CD4-positive, CD25-positive, alpha-beta regulatory T cell (primary cell): ENCODE measurements at regions not wholly inside any gene's neighbourhood (a gene's known extent, or its start where the extent isn't known, plus 50 kb on each side); places are given as distances from the start of the nearest gene placed in this dataset.

ENCODE experiments used
- ATAC-seq, 2 donors: fragments of 150-1000 bp; cut with Tn5 transposase; one replicate each; pipeline ENCODE4 v1.10.0; 2021; ENCODE audit warnings: low read depth in 2 of 2, moderate number of reproducible peaks in 2 of 2, moderate library complexity in 1 of 2
- DNase-seq, 3 donors: peaks; one replicate each; pipeline versions ENCODE4 v3.0.0 to v3.0.0-alpha.2; 2012 to 2022; ENCODE audit warnings: mixed read lengths in 1 of 3
- H3K27ac ChIP-seq: one replicate; pipeline ENCODE4 v1.7.0; 2013; ENCODE audit warnings: mild to moderate bottlenecking, low read length; ENCODE audit not compliant: insufficient read depth, poor library complexity, severe bottlenecking
- H3K27me3 ChIP-seq: one replicate; pipeline ENCODE4 v1.7.0; 2013; ENCODE audit warnings: low read length; ENCODE audit not compliant: control insufficient read depth, insufficient read depth
- H3K36me3 ChIP-seq: one replicate; pipeline ENCODE4 v1.7.0; 2013; ENCODE audit warnings: mild to moderate bottlenecking, low read length, moderate library complexity; ENCODE audit not compliant: control insufficient read depth, insufficient read depth
- H3K4me1 ChIP-seq: 2 replicates; pipeline ENCODE4 v1.7.0; 2013; ENCODE audit warnings: mild to moderate bottlenecking, low read length; ENCODE audit not compliant: insufficient read depth, control insufficient read depth, poor library complexity, severe bottlenecking
- H3K4me3 ChIP-seq: one replicate; pipeline ENCODE4 v1.7.0; 2013; ENCODE audit warnings: low read depth, mild to moderate bottlenecking, low read length, moderate library complexity
- H3K9me3 ChIP-seq, 2 experiments: 1 replicate in 1 of 2; 2 replicates in 1 of 2; pipeline ENCODE4 v1.7.0; 2013; ENCODE audit warnings: low read length in 2 of 2, mild to moderate bottlenecking in 1 of 2, moderate library complexity in 1 of 2; ENCODE audit not compliant: control insufficient read depth in 2 of 2
- H3K27ac Mint-ChIP-seq, 3 donors: one replicate each; pipeline ENCODE4 v1.8.0; 2020 to 2022; ENCODE audit warnings: mild to moderate bottlenecking in 3 of 3, mixed read lengths in 3 of 3, moderate library complexity in 2 of 3
- H3K27me3 Mint-ChIP-seq: one replicate; pipeline ENCODE4 v1.8.0; 2022; ENCODE audit warnings: mild to moderate bottlenecking, mixed read lengths
- H3K36me3 Mint-ChIP-seq: one replicate; pipeline ENCODE4 v1.8.0; 2020; ENCODE audit warnings: mixed read lengths
- H3K4me1 Mint-ChIP-seq, 4 donors: one replicate each; pipeline ENCODE4 v1.8.0; 2020 to 2022; ENCODE audit warnings: mixed read lengths in 4 of 4, mild to moderate bottlenecking in 1 of 4
- H3K4me3 Mint-ChIP-seq, 4 donors: one replicate each; pipeline ENCODE4 v1.8.0; 2020 to 2022; ENCODE audit warnings: mild to moderate bottlenecking in 4 of 4, mixed read lengths in 4 of 4, moderate library complexity in 3 of 4
- H3K9me3 Mint-ChIP-seq, 7 donors: one replicate each; pipeline ENCODE4 v1.8.0; 2020 to 2022; ENCODE audit warnings: mixed read lengths in 7 of 7, mild to moderate bottlenecking in 3 of 7, moderate library complexity in 2 of 7

DNA sequence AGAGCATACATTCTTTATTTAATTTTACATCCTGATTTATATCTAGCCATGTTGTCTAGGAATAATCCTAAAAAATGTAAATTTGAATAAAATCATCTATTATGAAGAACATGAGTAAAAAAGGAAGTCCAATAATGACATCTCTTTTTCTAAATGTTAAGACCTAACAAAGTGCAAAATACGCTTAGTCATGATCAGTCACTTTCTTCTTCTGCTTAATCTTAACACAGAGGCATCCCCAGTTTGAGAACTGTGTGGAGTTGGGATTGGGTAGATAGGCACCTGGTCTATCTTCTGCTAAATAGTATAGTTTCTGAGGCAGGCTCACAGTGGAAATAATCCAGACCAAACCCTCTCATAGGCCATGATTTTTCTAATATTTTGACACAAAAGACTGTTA lies 311.7 kb upstream of the LRRC7 start:
- Mint-ChIP-seq H3K36me3 (no peaks in the 10 kb centered on the region), H3K4me3 (no peak overlapping the region), H3K9me3 (peaks cover 2 to 14% (median 5%) of the 10 kb centered on the region in 7 donors), H3K4me1 (no peaks in the 10 kb centered on the region), H3K27ac (no peak overlapping the region), H3K27me3 (no peaks in the 10 kb centered on the region)
- ATAC-seq (no peak), DNase-seq (no peak)
- Histone ChIP-seq H3K9me3 (no peaks in the 10 kb centered on the region), H3K4me1 (no peaks in the 10 kb centered on the region), H3K27ac (no peak overlapping the region), H3K27me3 (no peaks in the 10 kb centered on the region), H3K36me3 (no peaks in the 10 kb centered on the region), H3K4me3 (no peak overlapping the region)

DNA sequence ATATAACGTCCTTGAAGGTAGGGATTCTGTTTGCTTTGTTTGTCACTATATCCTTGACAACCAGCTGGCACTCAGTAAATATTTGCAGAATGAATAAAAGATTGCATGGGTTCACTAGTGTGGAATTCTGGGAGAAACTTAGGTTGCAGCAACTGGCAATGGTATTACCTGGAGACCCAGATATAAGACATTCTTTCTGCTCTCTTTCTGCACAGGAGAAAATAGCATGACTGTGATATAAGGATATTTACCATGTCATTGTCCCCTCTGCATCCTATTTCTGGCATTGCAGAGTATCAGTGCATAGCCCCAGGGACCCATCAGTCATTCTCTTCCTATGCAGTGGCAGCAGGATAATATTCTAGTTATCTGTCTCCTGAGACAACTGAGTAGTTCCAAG lies 308.9 kb upstream of the LRRC7 start:
- no peak for DNase-seq
- no peaks in the 10 kb centered on the region for H3K9me3 ChIP-seq
- no peaks in the 10 kb centered on the region for H3K27me3 Mint-ChIP-seq
- no peaks in the 10 kb centered on the region for H3K4me1 ChIP-seq
- no peaks in the 10 kb centered on the region for H3K36me3 Mint-ChIP-seq
- no peaks in the 10 kb centered on the region for H3K27me3 ChIP-seq
- H3K27ac ChIP-seq: no peak overlapping the region
- no peak for ATAC-seq
- no peak overlapping the region for H3K4me3 Mint-ChIP-seq
- no peaks in the 10 kb centered on the region for H3K4me1 Mint-ChIP-seq
- H3K9me3 Mint-ChIP-seq: peaks cover 0 to 14% (median 2%) of the 10 kb centered on the region in 7 donors
- no peak overlapping the region for H3K27ac Mint-ChIP-seq
- H3K36me3 ChIP-seq: no peaks in the 10 kb centered on the region
- H3K4me3 ChIP-seq: no peak overlapping the region

GRCh38 chr1:69263921-69264391 lies 303.8 kb upstream of the LRRC7 start:
- Histone ChIP-seq H3K27ac (no peak overlapping the region), H3K27me3 (no peaks in the 10 kb centered on the region), H3K36me3 (no peaks in the 10 kb centered on the region), H3K4me1 (no peaks in the 10 kb centered on the region), H3K4me3 (no peak overlapping the region), H3K9me3 (no peaks in the 10 kb centered on the region)
- Mint-ChIP-seq H3K4me3 (no peak overlapping the region), H3K36me3 (no peaks in the 10 kb centered on the region), H3K27me3 (no peaks in the 10 kb centered on the region), H3K4me1 (no peaks in the 10 kb centered on the region), H3K27ac (no peak overlapping the region), H3K9me3 (peaks cover 0 to 13% (median 2%) of the 10 kb centered on the region in 7 donors)
- ATAC-seq: no peak
- no peak for DNase-seq

- Histone ChIP-seq H3K27ac (no peak overlapping the region), H3K36me3 (no peaks in the 10 kb centered on the region), H3K27me3 (no peaks in the 10 kb centered on the region), H3K4me3 (no peak overlapping the region), H3K4me1 (no peaks in the 10 kb centered on the region), H3K9me3 (no peaks in the 10 kb centered on the region)
- peaks cover 0 to 4% (median 0%) of the 10 kb centered on the region in 4 donors for H3K4me1 Mint-ChIP-seq
- ATAC-seq: no peak
- no peaks in the 10 kb centered on the region for H3K36me3 Mint-ChIP-seq
- H3K27me3 Mint-ChIP-seq: no peaks in the 10 kb centered on the region
- no peak for DNase-seq
- H3K27ac Mint-ChIP-seq: no peak overlapping the region
- H3K9me3 Mint-ChIP-seq: peaks cover 0 to 12% (median 4%) of the 10 kb centered on the region in 7 donors
- no peak overlapping the region for H3K4me3 Mint-ChIP-seq
These were observed 298.2 kb upstream of the LRRC7 start for GRCh38 chr1:69269491-69269890.

DNA sequence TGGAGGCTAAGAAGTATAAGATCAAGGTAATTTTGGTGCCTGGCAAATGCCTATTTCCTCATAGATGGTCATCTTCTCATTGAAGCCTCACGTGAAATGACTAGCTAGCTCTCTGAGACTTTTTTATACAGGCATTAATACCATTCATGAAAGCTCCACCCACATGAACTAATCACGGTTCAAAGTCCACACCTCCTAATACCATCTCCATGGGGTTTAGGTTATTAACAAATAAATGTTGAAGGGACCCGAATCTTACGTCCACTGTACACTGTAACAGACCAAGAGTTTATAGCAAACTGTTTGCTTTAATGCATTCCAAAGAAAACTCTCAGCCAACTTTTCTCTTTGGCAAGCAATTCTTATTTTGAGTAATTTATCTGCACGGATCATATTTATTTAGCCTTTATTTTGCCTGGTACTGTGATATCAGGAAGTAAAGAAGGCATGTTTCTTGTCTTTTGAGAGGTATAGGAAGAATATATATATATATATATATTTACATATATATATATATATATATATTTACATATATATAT lies 296.1 kb upstream of the LRRC7 start:
- DNase-seq: no peak

GRCh38 chr1:69272684-69273083 lies 295.0 kb upstream of the LRRC7 start:
- Mint-ChIP-seq H3K9me3 (peaks cover 1 to 12% (median 4%) of the 10 kb centered on the region in 7 donors), H3K4me1 (peaks cover 0 to 4% (median 0%) of the 10 kb centered on the region in 4 donors), H3K4me3 (no peak overlapping the region), H3K27ac (no peak overlapping the region), H3K27me3 (no peaks in the 10 kb centered on the region), H3K36me3 (no peaks in the 10 kb centered on the region)
- Histone ChIP-seq H3K27me3 (no peaks in the 10 kb centered on the region), H3K9me3 (no peaks in the 10 kb centered on the region), H3K36me3 (no peaks in the 10 kb centered on the region), H3K27ac (no peak overlapping the region), H3K4me3 (no peak overlapping the region), H3K4me1 (no peaks in the 10 kb centered on the region)
- ATAC-seq (no peak), DNase-seq (no peak)

More for the DNA sequence above, 296.1 kb upstream of the LRRC7 start:
- Mint-ChIP-seq H3K27ac (no peak overlapping the region), H3K27me3 (no peaks in the 10 kb centered on the region), H3K9me3 (peaks cover 1 to 9% (median 4%) of the 10 kb centered on the region in 7 donors), H3K4me3 (no peak overlapping the region), H3K4me1 (peaks cover 0 to 4% (median 0%) of the 10 kb centered on the region in 4 donors), H3K36me3 (no peaks in the 10 kb centered on the region)
- no peaks in the 10 kb centered on the region for H3K27me3 ChIP-seq
- H3K27ac ChIP-seq: no peak overlapping the region
- H3K36me3 ChIP-seq: no peaks in the 10 kb centered on the region
- no peak for ATAC-seq
- no peaks in the 10 kb centered on the region for H3K4me1 ChIP-seq
- no peaks in the 10 kb centered on the region for H3K9me3 ChIP-seq
- no peak overlapping the region for H3K4me3 ChIP-seq

GRCh38 chr1:69278923-69279322 lies 288.8 kb upstream of the LRRC7 start:
- H3K36me3 Mint-ChIP-seq: no peaks in the 10 kb centered on the region
- H3K9me3 Mint-ChIP-seq: peaks cover 0 to 22% (median 1%) of the 10 kb centered on the region in 7 donors
- H3K27me3 ChIP-seq: no peaks in the 10 kb centered on the region
- no peak overlapping the region for H3K4me3 Mint-ChIP-seq
- H3K9me3 ChIP-seq: no peaks in the 10 kb centered on the region
- no peak for ATAC-seq
- no peaks in the 10 kb centered on the region for H3K4me1 ChIP-seq
- H3K36me3 ChIP-seq: no peaks in the 10 kb centered on the region
- H3K4me1 Mint-ChIP-seq: no peaks in the 10 kb centered on the region
- peak overlapping the region in 1 of 3 donors; percentile 32 for H3K27ac Mint-ChIP-seq
- H3K27ac ChIP-seq: no peak overlapping the region
- H3K4me3 ChIP-seq: no peak overlapping the region
- DNase-seq: no peak
- H3K27me3 Mint-ChIP-seq: no peaks in the 10 kb centered on the region

DNA sequence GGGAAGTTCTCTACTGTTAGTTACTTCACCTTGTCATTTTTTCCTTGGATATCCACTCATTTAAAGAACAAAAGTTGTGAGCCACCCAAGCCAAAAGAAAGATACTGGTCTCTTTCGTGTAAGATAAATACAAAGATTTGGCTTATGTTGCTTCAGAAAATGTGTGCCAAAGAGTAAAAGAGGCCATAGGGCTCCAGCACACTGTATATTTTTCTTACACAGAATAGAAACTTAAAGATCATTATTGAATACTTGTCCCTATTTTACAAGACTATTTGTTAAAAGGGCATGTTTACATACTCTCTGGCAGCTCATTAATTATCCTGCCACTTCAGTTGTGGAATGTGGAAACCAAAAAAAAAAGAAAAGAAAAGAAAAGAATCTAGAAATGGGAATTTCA lies 284.2 kb upstream of the LRRC7 start:
- H3K27me3 ChIP-seq: no peaks in the 10 kb centered on the region
- no peaks in the 10 kb centered on the region for H3K9me3 ChIP-seq
- H3K27ac ChIP-seq: no peak overlapping the region
- no peaks in the 10 kb centered on the region for H3K27me3 Mint-ChIP-seq
- H3K4me3 ChIP-seq: no peak overlapping the region
- peaks cover 0 to 26% (median 0%) of the 10 kb centered on the region in 7 donors for H3K9me3 Mint-ChIP-seq
- no peaks in the 10 kb centered on the region for H3K4me1 Mint-ChIP-seq
- no peaks in the 10 kb centered on the region for H3K36me3 ChIP-seq
- DNase-seq (no peak), ATAC-seq (no peak)
- H3K4me3 Mint-ChIP-seq: no peak overlapping the region
- H3K4me1 ChIP-seq: no peaks in the 10 kb centered on the region
- no peak overlapping the region for H3K27ac Mint-ChIP-seq
- no peaks in the 10 kb centered on the region for H3K36me3 Mint-ChIP-seq
